Right lobe of liver (tissue), 6 donors: ENCODE measurements at regions not wholly inside any gene's neighbourhood (a gene's known extent, or its start where the extent isn't known, plus 50 kb on each side); places are given as distances from the start of the nearest gene placed in this dataset.
"Not testable (repeated sequence)": the region's sequence is repeated elsewhere in the genome, so short reads cannot be mapped to it uniquely, and the experiment has no call there.

Experiments used
- ATAC-seq, 4 donors: fragments of 200-7000 bp; cut with Tn5 transposase; one replicate each; pipeline ENCODE4 v1.9.1; 2020; ENCODE audit warnings: mild to moderate bottlenecking in 4 of 4, moderate library complexity in 4 of 4
- DNase-seq, 3 donors: peaks; one replicate each; pipeline ENCODE4 v3.0.0-alpha.2; 2020
- H3K27ac ChIP-seq, 3 donors: fragments of 200-600 bp; one replicate each; pipeline ENCODE4 v1.8.0; 2022
- H3K27me3 ChIP-seq, 2 donors: fragments of 200-600 bp; one replicate each; pipeline ENCODE4 v1.8.0; 2022
- H3K36me3 ChIP-seq, 4 donors: fragments of 200-600 bp; sonication (generic) in 1 of 4; one replicate each; pipeline versions ENCODE4 v1.5.1 to v1.8.0; 2017 to 2022; ENCODE audit warnings: control low read depth in 1 of 4
- H3K4me1 ChIP-seq, 4 donors: fragments of 200-600 bp; sonication (generic) in 1 of 4; one replicate each; pipeline versions ENCODE4 v1.5.1 to v1.8.0; 2017 to 2022; ENCODE audit warnings: control low read depth in 1 of 4
- H3K4me3 ChIP-seq, 3 donors: fragments of 200-600 bp; one replicate each; pipeline ENCODE4 v1.8.0; 2022
- H3K9me3 ChIP-seq, 4 donors: fragments of 200-600 bp; sonication (generic) in 1 of 4; one replicate each; pipeline versions ENCODE4 v1.5.1 to v1.8.0; 2017 to 2022; ENCODE audit warnings: control low read depth in 1 of 4
- POLR2A ChIP-seq: fragments of 450-650 bp; IDR thresholded peaks from one replicate; pipeline ENCODE4 v1.6.1; 2017; ENCODE audit warnings: antibody characterized with exemption, mild to moderate bottlenecking
- WGBS: methylation state at CpG from one replicate; pipeline ENCODE4 v1.1.6; 2018; ENCODE audit warnings: low coverage, low lambda C conversion rate; ENCODE audit not compliant: insufficient coverage; ENCODE audit errors: missing lambda C conversion rate; 5-methylcytosine and 5-hydroxymethylcytosine counted together
- intact Hi-C, 2 donors: fragments of 100-400 bp; cut with DNase I; formaldehyde crosslinking; loops; one replicate each; pipeline versions ENCODE4 v1.11.2 to v1.14.1; 2022
- TF ChIP-seq, protein P1 (sequence below), 4 donors: fragments of 200-600 bp in 3 of 4; fragments of 450-650 bp in 1 of 4; IDR thresholded peaks; one replicate each; pipeline versions ENCODE4 v1.5.1 to v1.8.0; 2016 to 2022; ENCODE audit warnings: antibody characterized with exemption in 4 of 4, mild to moderate bottlenecking in 2 of 4
- donor health status: DM: no; HTN: yes; CAD: no.
- donor health status: DM: no; HTN: no; CAD: no.
- donor health status: DM: no; HTN: no; CAD: no.
- donor health status: DM: no; HTN: yes; CAD: no.
- donor health status: DM: no; HTN: yes; CAD: no.

DNA sequence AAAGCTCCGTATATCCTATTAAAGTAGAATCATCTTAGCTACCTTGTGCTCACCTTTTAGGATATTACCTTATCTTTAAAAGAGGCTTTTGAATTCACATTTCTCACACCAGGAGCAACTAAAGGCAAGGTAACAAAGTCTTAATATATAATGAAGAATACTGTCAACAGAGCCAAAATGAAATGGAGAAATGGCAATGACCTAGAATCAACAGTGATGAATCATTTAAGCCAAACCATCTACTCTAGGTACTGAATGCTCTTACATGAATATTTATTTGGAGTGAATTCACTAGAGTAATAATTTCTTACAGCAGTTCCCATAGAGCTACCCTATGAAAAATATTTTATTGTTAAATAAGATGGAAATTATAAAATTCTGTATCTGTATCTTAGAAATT is 421.0 kb downstream of the RND3 start:
- ATAC-seq (peak in 2 of 4 donors; percentile 43 to 94), DNase-seq (no peak)
- no peak overlapping the region for H3K4me3 ChIP-seq
- 84% methylated on average over 1 of the region's 1 CpG for WGBS
- H3K9me3 ChIP-seq: no peaks in the 10 kb centered on the region
- no peaks in the 10 kb centered on the region for H3K4me1 ChIP-seq
- TF ChIP-seq POLR2A: no peak
- TF ChIP-seq, protein P1, sequence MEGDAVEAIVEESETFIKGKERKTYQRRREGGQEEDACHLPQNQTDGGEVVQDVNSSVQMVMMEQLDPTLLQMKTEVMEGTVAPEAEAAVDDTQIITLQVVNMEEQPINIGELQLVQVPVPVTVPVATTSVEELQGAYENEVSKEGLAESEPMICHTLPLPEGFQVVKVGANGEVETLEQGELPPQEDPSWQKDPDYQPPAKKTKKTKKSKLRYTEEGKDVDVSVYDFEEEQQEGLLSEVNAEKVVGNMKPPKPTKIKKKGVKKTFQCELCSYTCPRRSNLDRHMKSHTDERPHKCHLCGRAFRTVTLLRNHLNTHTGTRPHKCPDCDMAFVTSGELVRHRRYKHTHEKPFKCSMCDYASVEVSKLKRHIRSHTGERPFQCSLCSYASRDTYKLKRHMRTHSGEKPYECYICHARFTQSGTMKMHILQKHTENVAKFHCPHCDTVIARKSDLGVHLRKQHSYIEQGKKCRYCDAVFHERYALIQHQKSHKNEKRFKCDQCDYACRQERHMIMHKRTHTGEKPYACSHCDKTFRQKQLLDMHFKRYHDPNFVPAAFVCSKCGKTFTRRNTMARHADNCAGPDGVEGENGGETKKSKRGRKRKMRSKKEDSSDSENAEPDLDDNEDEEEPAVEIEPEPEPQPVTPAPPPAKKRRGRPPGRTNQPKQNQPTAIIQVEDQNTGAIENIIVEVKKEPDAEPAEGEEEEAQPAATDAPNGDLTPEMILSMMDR (IDR thresholded peaks at IDR 0.05): no peak
- no peaks in the 10 kb centered on the region for H3K36me3 ChIP-seq
- intact Hi-C loops: no loop called here
- H3K27ac ChIP-seq: no peak overlapping the region
- H3K27me3 ChIP-seq: no peaks in the 10 kb centered on the region

DNA sequence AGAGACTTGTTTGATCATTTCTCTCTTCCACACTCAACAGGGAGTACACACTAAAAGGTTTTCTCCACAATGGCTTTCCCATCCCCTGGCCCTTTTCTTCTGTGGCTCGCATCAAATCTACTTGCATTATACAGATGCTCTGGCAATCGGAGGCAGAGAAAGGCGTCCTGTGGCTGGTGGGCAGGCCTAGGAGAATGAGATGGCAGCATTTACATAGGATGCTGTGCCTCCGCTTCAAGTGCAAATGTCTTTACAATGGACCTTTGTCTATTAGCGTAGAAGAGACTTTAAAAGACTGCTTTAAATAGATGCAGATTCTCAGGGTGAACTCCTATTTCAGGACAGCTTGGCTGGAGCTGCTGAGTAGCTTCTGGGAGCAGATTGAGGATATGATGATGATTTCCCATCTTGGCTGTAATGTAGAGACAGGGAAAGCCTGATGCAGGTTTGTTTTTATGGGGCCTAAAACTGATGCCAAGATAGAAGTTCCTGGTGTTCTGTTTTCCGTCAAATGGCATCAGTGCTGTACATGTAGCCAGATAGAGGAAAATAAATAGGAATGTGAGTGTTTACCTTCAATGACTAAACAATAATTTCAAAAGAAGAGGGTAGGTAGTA is 423.4 kb downstream of the RND3 start:
- 97% methylated on average over 6 of the region's 6 CpGs for WGBS
- H3K9me3 ChIP-seq: no peaks in the 10 kb centered on the region
- ATAC-seq (no peak), DNase-seq (no peak)
- TF ChIP-seq, protein P1 (IDR thresholded peaks at IDR 0.05): no peak
- no peak for TF ChIP-seq POLR2A
- H3K27me3 ChIP-seq: no peaks in the 10 kb centered on the region
- intact Hi-C loops: no loop called here
- H3K4me1 ChIP-seq: no peaks in the 10 kb centered on the region
- H3K27ac ChIP-seq: no peak overlapping the region
- H3K4me3 ChIP-seq: no peak overlapping the region
- H3K36me3 ChIP-seq: no peaks in the 10 kb centered on the region

DNA sequence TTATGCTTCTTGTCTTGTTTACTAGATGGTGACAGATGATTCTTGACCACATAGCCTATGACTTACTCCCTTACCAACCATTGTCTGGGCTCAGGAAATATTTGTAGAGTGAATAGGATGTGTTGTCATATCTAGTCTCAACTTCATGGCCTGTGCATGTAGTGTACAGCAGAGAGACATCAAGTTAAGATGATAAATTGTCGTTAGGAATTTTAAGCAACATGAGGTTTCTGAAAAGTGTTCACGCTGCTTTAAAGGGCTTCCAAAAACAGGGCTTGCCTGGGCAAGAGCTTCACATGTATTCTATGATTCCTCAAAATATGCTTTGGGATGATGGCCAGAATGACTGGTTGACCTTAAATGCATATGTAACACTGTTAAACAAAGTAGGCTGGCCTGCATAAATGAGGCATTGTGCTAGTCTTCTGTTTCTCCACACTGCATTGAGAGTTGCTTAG is 424.0 kb downstream of the RND3 start:
- no peaks in the 10 kb centered on the region for H3K9me3 ChIP-seq
- H3K36me3 ChIP-seq: no peaks in the 10 kb centered on the region
- no peaks in the 10 kb centered on the region for H3K4me1 ChIP-seq
- no peaks in the 10 kb centered on the region for H3K27me3 ChIP-seq
- no peak overlapping the region for H3K4me3 ChIP-seq
- H3K27ac ChIP-seq: no peak overlapping the region
- DNase-seq (no peak), ATAC-seq (no peak)
- intact Hi-C loops: no loop called here
- TF ChIP-seq POLR2A: no peak
- TF ChIP-seq, protein P1 (IDR thresholded peaks at IDR 0.05): no peak
- WGBS: 100% methylated on average over 2 of the region's 2 CpGs

DNA sequence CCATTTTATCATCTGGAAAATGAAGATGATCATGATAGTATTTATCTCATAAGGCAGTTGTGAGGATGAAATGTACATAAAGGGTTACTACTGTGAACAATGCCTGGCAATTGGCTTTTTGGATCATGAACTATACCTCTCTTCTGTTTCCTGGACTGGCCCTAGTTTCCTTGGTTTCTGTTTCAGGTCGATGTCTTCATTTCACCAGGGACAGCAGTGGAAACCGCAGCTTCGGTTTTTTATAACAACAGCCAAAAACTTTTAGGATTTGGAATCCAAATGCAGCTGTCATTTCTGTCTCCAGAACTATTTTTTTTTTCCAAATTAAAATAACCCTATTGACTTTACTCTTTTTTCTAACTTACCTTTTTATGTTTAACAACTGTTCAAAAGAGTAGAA is 425.1 kb downstream of the RND3 start:
- no peak for TF ChIP-seq POLR2A
- TF ChIP-seq, protein P1 (IDR thresholded peaks at IDR 0.05): no peak
- Histone ChIP-seq H3K4me1 (no peaks in the 10 kb centered on the region), H3K27me3 (no peaks in the 10 kb centered on the region), H3K9me3 (no peaks in the 10 kb centered on the region), H3K36me3 (no peaks in the 10 kb centered on the region), H3K27ac (no peak overlapping the region), H3K4me3 (no peak overlapping the region)
- intact Hi-C loops: no loop called here
- ATAC-seq: no peak
- 71% methylated on average over 3 of the region's 3 CpGs for WGBS
- DNase-seq: no peak

DNA sequence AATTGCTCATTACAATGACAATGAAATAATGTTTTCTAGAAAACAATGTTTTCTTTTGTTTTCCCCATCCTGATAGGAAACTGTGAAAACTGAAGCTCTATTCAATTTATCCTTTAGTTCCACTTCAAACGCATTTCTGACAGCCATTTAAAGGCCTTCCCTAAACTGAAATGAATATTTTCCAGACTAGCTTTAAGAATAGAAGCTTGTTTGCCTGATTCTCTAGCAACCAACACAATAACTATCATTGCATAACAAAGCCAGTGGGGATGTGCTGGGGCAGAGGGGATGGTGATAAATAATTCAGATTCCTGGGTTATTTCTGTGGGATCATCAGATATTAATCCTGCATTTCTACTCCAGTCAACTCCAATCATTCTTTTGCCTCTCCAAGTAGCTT is 427.1 kb downstream of the RND3 start:
- TF ChIP-seq POLR2A: no peak
- TF ChIP-seq, protein P1 (IDR thresholded peaks at IDR 0.05): no peak
- ATAC-seq (no peak), DNase-seq (no peak)
- Histone ChIP-seq H3K27ac (no peak overlapping the region), H3K27me3 (no peaks in the 10 kb centered on the region), H3K4me3 (no peak overlapping the region), H3K4me1 (no peaks in the 10 kb centered on the region), H3K9me3 (no peaks in the 10 kb centered on the region), H3K36me3 (no peaks in the 10 kb centered on the region)
- intact Hi-C loops: no loop called here
- WGBS: 53% methylated on average over 1 of the region's 1 CpG

DNA sequence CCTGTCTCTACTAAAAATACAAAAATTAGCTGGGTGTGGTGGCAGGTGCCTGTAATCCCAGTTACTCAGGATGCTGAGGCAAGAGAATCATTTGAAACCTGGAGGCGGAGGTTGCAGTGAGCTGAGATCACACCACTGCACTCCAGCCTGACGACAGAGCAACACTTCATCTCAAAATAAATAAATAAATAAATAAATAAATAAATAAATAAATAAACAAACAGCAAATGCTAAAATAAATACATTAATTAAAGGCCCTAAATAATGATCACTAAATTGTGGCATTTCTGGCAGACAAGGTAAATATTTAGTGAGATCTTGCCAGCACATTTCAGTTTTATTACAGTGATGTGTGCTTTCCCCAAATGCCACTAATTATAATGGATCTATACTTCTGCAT is 427.8 kb downstream of the RND3 start:
- intact Hi-C loops, DNase-seq, H3K4me1 ChIP-seq, H3K9me3 ChIP-seq, H3K4me3 ChIP-seq, ATAC-seq, H3K36me3 ChIP-seq, H3K27me3 ChIP-seq, H3K27ac ChIP-seq: not testable (repeated sequence)
- WGBS: 89% methylated on average over 2 of the region's 2 CpGs
